ENCODE measurements at regions not wholly inside any gene's neighbourhood (a gene's known extent, or its start where the extent isn't known, plus 50 kb on each side); places are given as distances from the start of the nearest gene placed in this dataset.

GRCh38 chr13:53732664-53733063 is 704.1 kb downstream of the OLFM4 start:
- H3K4ac ChIP-seq (ENCODE audit: low read depth, low read length) = no peak overlapping the region
- no peak overlapping the region for H4K5ac ChIP-seq (ENCODE audit: insufficient read length, low read depth, low read length)
- Mint-ChIP-seq H3K4me1 (peaks cover 0 to 2% of the 10 kb centered on the region in 2 experiments; a peak in 1 of 4 replicates), H3K4me3 (no peak overlapping the region), H3K27me3 (ENCODE audit: low read depth) (no peaks in the 10 kb centered on the region), H3K27ac (no peak overlapping the region), H3K36me3 (ENCODE audit: insufficient read depth in 1 of 3, low read depth in 3 of 3) (no peaks in the 10 kb centered on the region), H3K9me3 (no peaks in the 10 kb centered on the region)
- no peak overlapping the region for H3K18ac ChIP-seq (ENCODE audit: insufficient read length, low read depth, low read length)
- H3K14ac ChIP-seq (ENCODE audit: insufficient read depth, low read length) = no peak overlapping the region
- no peak overlapping the region for H4K8ac ChIP-seq (replicated peaks; ENCODE audit: insufficient read length, low read depth, low read length)
- no peak for TF ChIP-seq CTCF (conservative IDR thresholded peaks at IDR 0.05)
- no peak for DNase-seq
- no peak overlapping the region for H2BK20ac ChIP-seq (ENCODE audit: low read depth, low read length, poor library complexity, severe bottlenecking)
- H3K27ac ChIP-seq (ENCODE audit: insufficient read length, low read depth, low read length) = no peak overlapping the region
- H3K4me2 ChIP-seq (ENCODE audit: insufficient read depth, insufficient read length, low read length) = no peak overlapping the region
- H3K23ac ChIP-seq (ENCODE audit: insufficient read length, low read depth, low read length) = no peak overlapping the region
- H3K9ac ChIP-seq (ENCODE audit: extremely low read depth, insufficient read length, low read length) = no peak overlapping the region
- H3T11ph ChIP-seq (ENCODE audit: low read length) = no peak overlapping the region
- no peak overlapping the region for H2AFZ ChIP-seq (ENCODE audit: low read length)
- no CpG with 5 or more reads among the region's 3 CpGs for WGBS (ENCODE audit: extremely low coverage, insufficient read length, low lambda C conversion rate)
- H3K4me1 ChIP-seq (ENCODE audit: insufficient read depth, low read length) = no peaks in the 10 kb centered on the region
- H4K91ac ChIP-seq (ENCODE audit: insufficient read length, low read depth, low read length) = no peak overlapping the region
- no peak overlapping the region for H2BK12ac ChIP-seq (ENCODE audit: insufficient read length, low read depth, low read length)
- no peaks in the 10 kb centered on the region for H3K23me2 ChIP-seq (ENCODE audit: insufficient read length, low read depth, low read length, poor library complexity, severe bottlenecking)
- no peak overlapping the region for H2BK120ac ChIP-seq (ENCODE audit: low read depth, low read length, poor library complexity, severe bottlenecking)
- no peak overlapping the region for H2AK5ac ChIP-seq (ENCODE audit: insufficient read length, low read length)
- H2BK5ac ChIP-seq (ENCODE audit: insufficient read length, low read length) = no peak overlapping the region
- no peaks in the 10 kb centered on the region for H3K79me1 ChIP-seq (ENCODE audit: insufficient read depth, low read depth, low read length, poor library complexity, severe bottlenecking)
- H3K56ac ChIP-seq (ENCODE audit: insufficient read length, low read depth, low read length) = no peak overlapping the region
- no peaks in the 10 kb centered on the region for H3K27me3 ChIP-seq (ENCODE audit: insufficient read depth, low read length)
- no peak overlapping the region for H2BK15ac ChIP-seq (ENCODE audit: low read depth, low read length)
- no peaks in the 10 kb centered on the region for H3K9me3 ChIP-seq (ENCODE audit: control insufficient read depth, low read depth, low read length)
- no peaks in the 10 kb centered on the region for H3K79me2 ChIP-seq (ENCODE audit: insufficient read depth, low read length)
- H4K20me1 ChIP-seq (ENCODE audit: control insufficient read depth, insufficient read depth, insufficient read length) = no peaks in the 10 kb centered on the region

Measured in H9 (cell line).